ENCODE measurements at regions not wholly inside any gene's neighbourhood (a gene's known extent, or its start where the extent isn't known, plus 50 kb on each side); places are given as distances from the start of the nearest gene placed in this dataset.

GRCh38 chr18:10332452-10332851, 122.0 kb upstream of the APCDD1 start:
- TF ChIP-seq CTCF (IDR thresholded peaks at IDR 0.05; ENCODE audit: poor library complexity): no peak
- no peak for TF ChIP-seq EZH2 (IDR thresholded peaks at IDR 0.05; ENCODE audit: borderline replicate concordance)

Measured in hepatocyte (in vitro differentiated cells).